HG02571 (cell line): ENCODE measurements at regions not wholly inside any gene's neighbourhood (a gene's known extent, or its start where the extent isn't known, plus 50 kb on each side); places are given as distances from the start of the nearest gene placed in this dataset.

Source experiments
- ATAC-seq: cut with Tn5 transposase; IDR thresholded peaks from one replicate; pipeline ENCODE4 v1.9.1; 2021; ENCODE audit warnings: mild to moderate bottlenecking, moderate library complexity; ENCODE audit not compliant: unreplicated experiment

- no peak for ATAC-seq
Observed at GRCh38 chr5:145708169-145708568, 127.0 kb downstream of the PRELID2 start.

GRCh38 chr5:145704724-145705123 lies 130.4 kb downstream of the PRELID2 start:
- no peak for ATAC-seq

- no peak for ATAC-seq
Observed at GRCh38 chr5:145703856-145704255, 131.3 kb downstream of the PRELID2 start.

GRCh38 chr5:145701404-145701803 lies 133.7 kb downstream of the PRELID2 start:
- ATAC-seq, result no peak

DNA sequence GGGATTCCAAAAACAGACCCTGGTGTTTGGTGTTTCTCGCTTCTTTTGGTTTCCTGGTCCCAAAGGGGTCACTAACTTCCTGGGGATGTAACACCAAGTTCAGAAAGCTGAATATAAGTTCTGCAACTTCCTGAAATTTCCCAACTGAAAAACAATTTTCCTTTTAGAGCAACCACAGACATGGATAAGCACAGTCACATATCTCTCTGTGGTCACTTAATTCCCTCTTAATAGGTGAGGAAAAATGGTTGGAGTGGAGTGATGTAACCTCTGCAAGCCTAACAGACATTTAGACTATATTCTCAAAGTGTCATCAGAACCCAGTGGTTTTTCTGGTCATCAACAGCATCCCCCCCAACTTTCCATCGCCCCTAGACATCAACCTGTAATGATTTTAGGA lies 135.3 kb downstream of the PRELID2 start:
- ATAC-seq, result no peak

GRCh38 chr5:145697251-145697990 lies 137.7 kb downstream of the PRELID2 start:
- no peak for ATAC-seq

DNA sequence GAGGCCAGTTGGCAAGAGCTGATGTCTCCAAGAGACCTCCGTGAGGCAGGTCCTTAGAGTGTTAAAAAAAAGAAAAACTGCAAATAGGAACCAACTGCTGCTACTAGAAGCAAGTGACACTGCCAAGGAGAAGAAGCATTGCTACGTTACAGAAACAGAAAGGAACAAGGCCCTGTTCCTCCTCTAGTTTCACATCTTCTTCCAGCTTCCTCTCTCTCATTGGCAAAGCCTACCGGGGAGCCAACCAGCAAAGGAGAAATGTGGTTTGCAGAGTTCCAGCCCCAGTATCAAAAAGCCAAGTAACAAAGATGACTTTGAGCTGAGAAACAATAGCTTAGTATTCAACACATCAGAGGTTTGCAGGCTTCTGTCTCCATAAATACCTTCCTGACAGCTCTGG lies 145.9 kb downstream of the PRELID2 start:
- ATAC-seq, result peak; percentile 65

DNA sequence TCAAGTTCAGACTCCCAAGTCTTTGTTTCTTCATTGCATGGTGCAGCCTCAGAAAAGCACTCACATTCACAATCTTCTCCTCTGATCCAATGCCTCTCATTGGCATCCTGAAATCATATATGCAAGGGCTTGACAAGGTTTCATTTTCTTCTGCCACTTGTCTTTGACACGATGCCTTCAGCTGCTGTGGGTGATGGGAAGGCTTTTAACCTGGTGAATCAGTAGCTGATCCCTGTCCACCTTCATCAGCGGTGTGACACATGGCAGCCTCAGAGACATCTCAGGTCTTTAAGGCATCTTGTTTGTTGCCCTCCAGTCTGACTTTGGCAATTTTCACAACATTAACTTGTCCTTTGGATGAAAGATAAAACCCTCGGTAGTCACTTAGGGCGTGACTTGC lies 147.2 kb downstream of the PRELID2 start:
- no peak for ATAC-seq

GRCh38 chr5:145685417-145685816 lies 149.7 kb downstream of the PRELID2 start:
- ATAC-seq, result no peak

DNA sequence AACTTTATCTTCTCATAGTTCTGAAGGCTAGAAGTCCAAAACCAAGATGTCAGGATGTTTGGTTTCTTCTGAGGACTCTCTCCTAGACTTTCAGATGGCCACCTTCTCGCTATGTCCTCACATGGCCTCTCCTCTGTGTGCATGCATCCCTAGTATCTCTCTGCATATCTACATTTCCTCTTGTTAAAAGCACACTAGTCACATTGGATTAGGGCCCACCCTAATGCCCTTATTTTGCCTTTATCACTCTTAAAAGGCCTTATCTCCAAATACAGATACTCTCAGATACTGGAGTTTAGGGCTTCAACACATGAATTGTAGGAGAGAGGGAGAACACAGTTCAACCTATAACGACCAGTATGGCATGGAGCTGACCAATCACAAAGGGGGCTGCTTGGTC lies 151.7 kb downstream of the PRELID2 start:
- ATAC-seq, result no peak

- no peak for ATAC-seq
Observed at GRCh38 chr5:145682197-145682899, 152.8 kb downstream of the PRELID2 start.

- ATAC-seq, result peak; percentile 95
Observed at GRCh38 chr5:145681686-145682085, 153.5 kb downstream of the PRELID2 start.

DNA sequence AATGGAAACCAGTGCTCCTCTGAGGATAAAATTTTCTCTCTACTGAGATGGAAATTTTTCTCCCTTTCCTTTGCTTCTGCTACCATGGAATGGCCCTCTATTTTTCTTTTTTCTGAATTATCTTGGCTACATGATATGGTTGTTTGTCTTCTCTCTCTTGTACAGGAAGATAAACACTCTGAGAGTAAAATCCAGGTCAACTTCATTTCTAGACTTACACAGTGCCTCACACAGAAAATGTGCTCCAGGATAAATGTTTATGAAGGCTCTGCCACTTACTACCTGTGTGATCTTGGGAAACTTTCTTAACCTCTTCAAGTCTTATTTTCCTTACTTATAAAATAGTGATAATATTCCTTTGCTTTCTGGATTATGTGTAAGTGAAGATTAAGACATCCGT lies 153.9 kb downstream of the PRELID2 start:
- no peak for ATAC-seq

DNA sequence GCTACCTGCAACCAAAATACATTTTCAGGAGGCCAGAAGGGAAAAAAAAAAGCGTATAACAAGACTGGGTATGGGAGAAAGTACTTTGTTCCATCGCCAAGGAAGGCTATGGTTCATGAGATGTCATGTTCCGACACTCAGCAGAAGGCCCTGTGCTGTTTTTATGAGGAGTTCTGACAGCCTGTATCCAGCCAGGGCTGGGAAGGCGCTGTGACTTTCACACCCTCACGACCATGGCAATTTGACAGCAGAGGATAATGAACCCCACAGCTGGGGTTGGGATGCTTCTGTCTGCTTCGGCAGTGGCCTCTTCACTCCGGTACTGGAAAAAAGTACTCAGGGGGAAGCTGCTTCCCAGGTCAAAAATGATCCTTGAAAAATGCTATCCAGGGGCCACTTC lies 154.4 kb downstream of the PRELID2 start:
- ATAC-seq, result no peak

GRCh38 chr5:145680169-145680568 lies 155.0 kb downstream of the PRELID2 start:
- no peak for ATAC-seq

- no peak for ATAC-seq
Observed at GRCh38 chr5:145678255-145678654, 156.9 kb downstream of the PRELID2 start.

- ATAC-seq, result no peak
Observed at GRCh38 chr5:145673786-145674185, 161.4 kb downstream of the PRELID2 start.

DNA sequence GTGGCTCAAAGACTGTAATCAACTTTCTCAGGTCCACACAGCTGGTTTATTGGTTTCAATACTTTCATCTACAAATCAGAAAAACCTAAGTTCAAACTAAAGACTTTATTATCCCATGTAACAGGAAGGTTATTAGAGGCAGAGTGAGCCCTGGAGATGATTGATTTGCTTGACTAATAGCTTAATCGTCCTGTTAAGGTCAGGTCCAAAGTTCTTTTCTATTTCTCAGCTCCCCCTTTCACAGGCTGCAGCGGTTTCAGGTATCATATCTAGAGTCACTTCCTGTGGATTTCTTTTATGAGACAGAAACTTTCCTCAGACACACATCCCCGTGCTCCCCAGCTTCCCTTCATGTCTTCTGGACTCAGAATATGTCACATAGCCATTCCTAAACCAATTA lies 166.4 kb downstream of the PRELID2 start:
- no peak for ATAC-seq

DNA sequence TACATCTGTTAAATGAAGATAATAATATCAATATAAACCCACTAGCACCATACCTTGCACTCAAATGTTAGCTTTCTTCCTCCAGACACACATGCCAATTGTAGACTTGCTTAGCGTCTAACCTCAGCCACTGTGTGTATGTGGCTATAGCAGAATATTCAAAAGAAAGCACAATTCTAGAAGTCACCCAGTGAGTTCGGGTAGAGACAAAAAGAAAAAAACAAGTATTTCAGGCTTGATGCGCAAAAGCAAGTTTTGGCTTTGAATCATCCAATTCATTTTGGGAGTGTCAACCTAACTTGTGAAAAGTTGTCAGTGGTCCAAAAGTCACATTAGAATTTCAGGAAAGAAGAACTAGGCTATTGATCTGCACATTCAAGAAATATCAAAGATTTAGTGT lies 167.4 kb downstream of the PRELID2 start:
- ATAC-seq, result no peak

DNA sequence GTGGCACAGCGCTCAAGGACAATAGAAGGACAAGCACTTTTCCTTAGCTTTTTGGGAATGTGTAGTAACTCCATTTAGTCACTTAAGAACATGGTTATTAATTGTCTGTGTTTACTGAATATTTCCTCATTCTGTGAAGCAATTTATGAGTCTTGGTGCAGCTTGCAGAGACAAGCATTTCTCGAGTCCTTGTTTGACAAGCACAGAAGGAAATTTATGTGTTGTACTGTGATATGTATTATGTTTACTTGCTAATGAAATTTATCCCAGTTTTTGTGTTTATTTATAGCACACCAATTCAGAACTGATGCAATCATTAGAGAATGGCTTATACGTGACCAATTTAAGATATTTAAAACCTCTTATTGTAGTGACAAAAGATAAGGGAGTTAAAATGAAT lies 168.6 kb downstream of the PRELID2 start:
- ATAC-seq, result no peak

DNA sequence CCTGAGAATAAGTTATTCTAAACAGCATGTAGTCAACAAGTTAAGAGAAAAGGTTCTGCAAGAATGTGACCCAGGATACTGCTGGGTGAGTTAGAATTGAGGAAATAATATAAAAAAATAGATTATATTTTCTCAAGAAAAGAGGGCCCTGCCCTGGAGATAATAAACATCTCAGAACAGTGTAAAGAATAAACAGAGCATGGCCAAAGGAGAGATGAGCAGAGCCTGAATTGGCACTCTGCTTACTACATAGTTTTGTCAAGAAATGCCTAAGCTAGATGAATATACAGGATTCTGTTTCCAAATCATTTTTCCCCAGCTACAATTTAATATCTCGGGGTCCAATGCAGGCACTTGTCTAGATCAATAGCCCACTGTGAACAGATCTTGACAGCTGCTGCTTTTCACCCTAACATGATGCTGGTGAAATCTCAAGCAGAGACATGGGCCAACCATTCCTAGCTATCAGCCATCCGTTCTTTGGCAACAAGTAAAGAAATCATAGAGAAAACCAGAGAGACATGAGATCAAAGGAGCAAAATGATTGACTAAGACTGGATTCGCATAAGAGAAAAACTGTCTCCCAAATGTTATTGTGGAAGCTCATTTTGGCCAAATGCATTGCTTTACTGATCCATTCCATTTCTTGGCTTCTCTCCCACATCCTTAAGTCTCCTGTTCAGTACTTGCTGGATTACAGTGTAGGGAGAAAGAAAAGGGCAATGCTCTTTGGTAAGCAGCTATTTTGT lies 173.2 kb downstream of the PRELID2 start:
- ATAC-seq, result no peak
